NCI-H524 treated with DMSO at 0.1 percent for 48 hours (cell line): ENCODE measurements at regions not wholly inside any gene's neighbourhood (a gene's known extent, or its start where the extent isn't known, plus 50 kb on each side); places are given as distances from the start of the nearest gene placed in this dataset.

Experiments used
- DNase-seq: peaks from one replicate; lab custom pipeline; 2025; lab: John Stamatoyannopoulos, UW

- DNase-seq = no peak
These were observed 62.0 kb upstream of the EGFR start for GRCh38 chr7:54956865-54957264.

- DNase-seq = no peak
These were observed 58.3 kb upstream of the EGFR start for GRCh38 chr7:54960517-54960916.

- DNase-seq = no peak
These were observed 57.4 kb upstream of the EGFR start for GRCh38 chr7:54961391-54961790.

GRCh38 chr7:54963155-54963554 lies 55.7 kb upstream of the EGFR start:
- DNase-seq = no peak

GRCh38 chr7:54964136-54964535 lies 54.7 kb upstream of the EGFR start:
- DNase-seq = no peak

GRCh38 chr7:54967377-54967776 lies 51.4 kb upstream of the EGFR start:
- no peak for DNase-seq

- DNase-seq = no peak
These were observed 50.8 kb upstream of the EGFR start for GRCh38 chr7:54968018-54968417.
